A549 (cell line): ENCODE measurements at regions not wholly inside any gene's neighbourhood (a gene's known extent, or its start where the extent isn't known, plus 50 kb on each side); places are given as distances from the start of the nearest gene placed in this dataset.

Source experiments
- ATAC-seq, 2 experiments: fragments of 200-7000 bp in 1 of 2; fragments of >200 bp in 1 of 2; cut with Nextera tagmentation in 1 of 2; cut with Tn5 transposase in 1 of 2; 3 replicates each; pipeline versions ENCODE4 v1.8.0 to v1.9.1; 2018 to 2020; ENCODE audit warnings: mild to moderate bottlenecking in 1 of 2, moderate library complexity in 1 of 2
- CTCF ChIA-PET: fragments of 300-600 bp; sonication (Branson Sonifier 250); formaldehyde crosslinking; extraction: SDS; loops from one replicate; lab custom pipeline; 2021; ENCODE audit warnings: antibody characterized with exemption, inconsistent platforms; lab: Yijun Ruan, JAX
- POLR2A ChIA-PET: fragments of 350-600 bp; formaldehyde crosslinking; extraction: SDS; loops from one replicate; lab custom pipeline; 2021; ENCODE audit warnings: antibody characterized with exemption, inconsistent platforms; lab: Yijun Ruan, JAX
- DNase-seq, 2 experiments: peaks; one replicate each; pipeline versions ENCODE4 v3.0.0 to v3.0.0-alpha.2; 2011 to 2016; ENCODE audit warnings: low read depth in 1 of 2, low spot score in 1 of 2
- FAIRE-seq: peaks from 2 replicates; lab custom pipeline; 2011; peaks lifted over from hg19 to GRCh38; lab: Jason Lieb, UNC
- H3K27ac ChIP-seq, 2 experiments: fragments of >200 bp; sonication (Bioruptor Twin); formaldehyde crosslinking; 3 replicates each; pipeline ENCODE4 v1.5.1; 2016 to 2017
- H3K4me1 ChIP-seq: fragments of >200 bp; sonication (Bioruptor Twin); formaldehyde crosslinking; 3 replicates; pipeline ENCODE4 v1.6.1; 2016
- H3K4me2 ChIP-seq: fragments of >200 bp; sonication (Bioruptor Twin); formaldehyde crosslinking; 3 replicates; pipeline ENCODE4 v1.6.1; 2016
- H3K4me3 ChIP-seq: fragments of >200 bp; sonication (Bioruptor Twin); formaldehyde crosslinking; 3 replicates; pipeline ENCODE4 v1.5.1; 2016
- H3K9me3 ChIP-seq: fragments of >200 bp; sonication (Bioruptor Twin); formaldehyde crosslinking; 3 replicates; pipeline ENCODE4 v1.6.1; 2016
- BHLHE40 ChIP-seq: IDR thresholded peaks from 2 replicates; pipeline ENCODE4 v1.6.1; 2012; ENCODE audit warnings: low read depth, low read length, inconsistent platforms
- FOXS1 ChIP-seq: fragments of 250-450 bp; sonication (Bioruptor Pico); IDR thresholded peaks from 2 replicates; pipeline ENCODE4 v1.5.0; 2020; ENCODE audit warnings: mild to moderate bottlenecking, moderate library complexity
- HEYL ChIP-seq: fragments of 250-450 bp; sonication (Bioruptor Pico); IDR thresholded peaks from 2 replicates; pipeline ENCODE4 v1.8.0; 2021; ENCODE audit warnings: mild to moderate bottlenecking, moderate library complexity
- HOXA7 ChIP-seq: fragments of 250-450 bp; sonication (Bioruptor Pico); IDR thresholded peaks from 2 replicates; pipeline ENCODE4 v1.5.0; 2020; ENCODE audit warnings: mild to moderate bottlenecking, moderate library complexity
- POLR2A ChIP-seq: IDR thresholded peaks from 2 replicates; pipeline ENCODE4 v1.6.1; 2012; ENCODE audit warnings: mild to moderate bottlenecking, low read length
- WGBS: methylation state at CpG from one replicate; pipeline ENCODE4 v1.1.6; 2017; ENCODE audit errors: missing lambda C conversion rate; 5-methylcytosine and 5-hydroxymethylcytosine counted together
- TF ChIP-seq, protein P1 (sequence below): fragments of 450-650 bp; IDR thresholded peaks from 2 replicates; pipeline ENCODE4 v1.6.1; 2014; ENCODE audit warnings: antibody characterized with exemption
- TF ChIP-seq, protein P2 (sequence below): fragments of 150-350 bp; IDR thresholded peaks from 2 replicates; pipeline ENCODE4 v1.6.1; 2014; ENCODE audit warnings: low read depth, mild to moderate bottlenecking, low read length

DNA sequence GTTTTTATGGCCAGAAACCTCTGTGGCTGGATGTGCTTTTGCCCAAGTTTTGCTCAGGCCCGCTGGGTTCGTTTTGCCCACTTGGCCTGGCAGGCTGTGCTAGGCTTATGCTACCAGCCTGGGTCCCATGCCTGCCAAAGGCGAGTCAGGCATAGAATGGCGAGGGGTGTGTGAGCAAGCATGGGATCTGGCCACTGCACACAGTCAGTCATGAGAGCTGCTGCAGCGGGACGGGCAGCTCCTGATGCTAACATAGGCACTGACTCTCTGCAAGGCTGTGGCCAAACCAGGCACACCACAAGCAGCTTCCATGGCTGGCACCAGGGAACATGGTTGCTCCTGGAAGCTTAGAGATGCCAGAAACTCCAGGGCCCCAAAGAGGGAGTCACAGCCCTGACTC lies 52.9 kb upstream of the PCDH15 start:
- H3K4me1 ChIP-seq = no peaks in the 10 kb centered on the region
- ATAC-seq (no peak), DNase-seq (no peak), FAIRE-seq (no peak)
- no peak overlapping the region for H3K4me3 ChIP-seq
- H3K27ac ChIP-seq = no peak overlapping the region
- no peaks in the 10 kb centered on the region for H3K9me3 ChIP-seq
- 3% methylated on average over 4 of the region's 6 CpGs for WGBS
- no peak overlapping the region for H3K4me2 ChIP-seq
- TF ChIP-seq HEYL = no peak
- TF ChIP-seq FOXS1 = no peak
- TF ChIP-seq POLR2A = no peak
- TF ChIP-seq BHLHE40 = no peak
- TF ChIP-seq, protein P1, sequence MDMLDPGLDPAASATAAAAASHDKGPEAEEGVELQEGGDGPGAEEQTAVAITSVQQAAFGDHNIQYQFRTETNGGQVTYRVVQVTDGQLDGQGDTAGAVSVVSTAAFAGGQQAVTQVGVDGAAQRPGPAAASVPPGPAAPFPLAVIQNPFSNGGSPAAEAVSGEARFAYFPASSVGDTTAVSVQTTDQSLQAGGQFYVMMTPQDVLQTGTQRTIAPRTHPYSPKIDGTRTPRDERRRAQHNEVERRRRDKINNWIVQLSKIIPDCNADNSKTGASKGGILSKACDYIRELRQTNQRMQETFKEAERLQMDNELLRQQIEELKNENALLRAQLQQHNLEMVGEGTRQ = no peak
- TF ChIP-seq, protein P2, sequence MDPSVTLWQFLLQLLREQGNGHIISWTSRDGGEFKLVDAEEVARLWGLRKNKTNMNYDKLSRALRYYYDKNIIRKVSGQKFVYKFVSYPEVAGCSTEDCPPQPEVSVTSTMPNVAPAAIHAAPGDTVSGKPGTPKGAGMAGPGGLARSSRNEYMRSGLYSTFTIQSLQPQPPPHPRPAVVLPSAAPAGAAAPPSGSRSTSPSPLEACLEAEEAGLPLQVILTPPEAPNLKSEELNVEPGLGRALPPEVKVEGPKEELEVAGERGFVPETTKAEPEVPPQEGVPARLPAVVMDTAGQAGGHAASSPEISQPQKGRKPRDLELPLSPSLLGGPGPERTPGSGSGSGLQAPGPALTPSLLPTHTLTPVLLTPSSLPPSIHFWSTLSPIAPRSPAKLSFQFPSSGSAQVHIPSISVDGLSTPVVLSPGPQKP = no peak
- no peak for TF ChIP-seq HOXA7 (CRISPR knock-in tag)
- ChIA-PET POLR2A (no interaction called here), CTCF (no interaction called here)
